GM18507 (cell line): ENCODE measurements at regions not wholly inside any gene's neighbourhood (a gene's known extent, or its start where the extent isn't known, plus 50 kb on each side); places are given as distances from the start of the nearest gene placed in this dataset.
"Not testable (repeated sequence)": the region's sequence is repeated elsewhere in the genome, so short reads cannot be mapped to it uniquely, and the experiment has no call there.

Experiments
- DNase-seq: peaks from one replicate; pipeline ENCODE4 v3.0.0; 2011; ENCODE audit warnings: low read depth; ENCODE audit not compliant: insufficient read length; ENCODE audit errors: extremely low spot score
- FAIRE-seq: peaks from 2 replicates; lab custom pipeline; 2011; peaks lifted over from hg19 to GRCh38; lab: Jason Lieb, UNC

DNA sequence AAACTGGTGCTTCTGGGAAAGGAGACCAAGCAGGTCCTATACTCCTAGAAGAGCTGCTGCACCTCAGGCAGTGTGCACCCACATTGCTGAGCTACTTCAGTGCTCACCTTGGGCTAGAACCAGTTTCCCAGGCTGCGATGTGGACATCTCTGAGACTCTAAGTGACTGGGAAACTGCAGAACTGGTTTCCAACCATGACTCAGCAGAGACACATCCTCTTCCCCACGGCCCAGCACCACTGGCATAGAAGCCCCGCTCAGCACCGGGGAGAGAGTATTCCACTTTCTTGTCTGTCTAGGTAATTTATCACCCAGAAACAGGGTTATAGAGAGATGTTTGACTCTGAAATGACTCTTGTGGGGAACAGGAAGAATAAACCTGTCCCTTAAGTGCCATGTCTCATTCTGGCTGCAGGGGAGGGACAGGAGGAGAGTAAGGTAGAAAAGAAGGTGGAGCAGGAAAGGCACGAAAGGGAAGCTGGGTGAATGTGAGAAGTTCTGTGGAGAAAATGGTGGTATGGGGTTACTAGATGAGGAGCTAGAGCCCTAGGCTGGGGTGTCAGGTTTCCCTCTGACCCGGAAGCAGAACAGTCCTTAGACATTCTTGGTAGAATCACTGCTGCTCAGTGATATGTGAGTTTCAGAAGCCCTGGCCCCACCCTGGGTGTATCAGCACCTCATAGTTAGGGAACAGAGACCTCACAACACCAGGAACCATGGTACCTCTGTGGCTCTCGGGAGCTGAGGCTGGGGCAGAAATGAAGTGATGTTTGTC is 340.4 kb upstream of the NCAM1 start:
- FAIRE-seq (no peak), DNase-seq (no peak)

DNA sequence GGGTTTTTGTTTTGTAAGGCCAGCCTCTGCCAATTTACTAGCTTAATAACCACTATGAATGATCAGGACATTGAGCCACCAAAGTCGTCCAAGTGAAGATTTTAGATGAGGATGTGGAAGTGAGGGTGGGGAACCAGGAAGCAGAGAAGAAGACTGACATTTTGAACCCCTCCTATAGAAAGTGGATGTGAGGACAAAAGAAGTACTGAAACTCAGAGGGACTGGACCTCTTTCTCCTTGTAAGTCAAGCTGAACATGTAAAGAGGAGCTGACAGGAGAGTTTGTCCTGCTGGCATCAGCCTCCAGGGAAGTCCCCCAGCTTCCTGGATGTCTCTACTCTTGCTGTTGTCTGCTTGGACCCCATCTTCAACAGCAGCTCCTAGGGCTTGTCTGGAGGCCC is 338.2 kb upstream of the NCAM1 start:
- peak; percentile 9 for FAIRE-seq
- no peak for DNase-seq

DNA sequence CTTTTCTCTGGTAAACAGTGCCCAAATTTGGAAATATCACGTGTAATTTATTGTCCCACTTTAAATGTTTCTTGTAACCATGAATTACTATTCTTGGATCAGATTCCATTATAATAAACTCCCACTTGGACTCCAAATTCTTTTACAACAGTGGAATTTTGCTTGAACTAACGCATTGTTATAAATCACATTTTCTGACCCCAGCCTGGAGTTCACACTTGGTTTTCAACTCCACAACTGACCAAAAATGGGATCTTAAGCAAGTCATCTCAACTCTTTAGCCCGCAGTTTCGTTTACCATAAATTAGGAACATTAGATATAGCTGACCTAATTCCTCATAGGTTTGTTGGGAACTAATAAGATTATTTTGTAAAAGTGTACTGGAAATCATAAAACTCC is 336.8 kb upstream of the NCAM1 start:
- no peak for FAIRE-seq
- no peak for DNase-seq

DNA sequence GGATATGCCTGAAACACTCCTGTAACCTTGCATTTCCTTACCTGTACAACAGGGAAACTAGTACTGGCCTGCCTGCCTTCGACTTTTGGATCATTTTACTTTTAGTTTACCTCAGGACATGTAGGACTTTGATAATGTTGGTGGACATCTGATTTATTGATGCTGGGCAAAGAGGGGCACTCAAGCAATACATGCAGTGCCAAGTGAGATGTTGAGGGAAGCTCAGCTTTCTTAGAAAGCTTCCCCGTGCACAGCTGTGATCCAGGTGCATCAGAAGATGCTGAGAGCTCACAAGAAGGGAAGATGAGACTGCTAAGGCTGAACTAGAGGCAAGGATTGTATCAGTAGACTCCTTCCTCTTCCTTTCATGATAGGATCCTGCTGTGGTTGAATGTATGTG is 336.2 kb upstream of the NCAM1 start:
- not testable (repeated sequence) for DNase-seq, FAIRE-seq

DNA sequence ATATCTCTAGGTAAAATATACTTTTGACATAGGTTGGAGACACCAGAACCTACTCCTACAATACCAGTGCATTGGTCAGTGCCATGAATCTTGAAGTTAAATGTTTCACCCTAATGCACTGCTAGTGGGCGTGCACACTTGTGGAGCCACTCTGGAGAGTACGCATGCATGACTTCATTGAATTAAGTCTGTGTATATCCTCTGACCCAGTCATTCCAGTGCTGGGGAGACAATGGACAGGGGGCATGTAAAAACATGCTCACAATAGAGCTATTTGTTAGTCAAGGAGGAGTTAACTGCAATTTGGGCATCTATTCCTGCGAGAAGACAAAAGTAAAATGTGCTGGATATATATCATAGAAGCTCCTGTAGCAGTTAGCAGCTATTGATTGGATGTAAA is 335.4 kb upstream of the NCAM1 start:
- DNase-seq (no peak), FAIRE-seq (no peak)

DNA sequence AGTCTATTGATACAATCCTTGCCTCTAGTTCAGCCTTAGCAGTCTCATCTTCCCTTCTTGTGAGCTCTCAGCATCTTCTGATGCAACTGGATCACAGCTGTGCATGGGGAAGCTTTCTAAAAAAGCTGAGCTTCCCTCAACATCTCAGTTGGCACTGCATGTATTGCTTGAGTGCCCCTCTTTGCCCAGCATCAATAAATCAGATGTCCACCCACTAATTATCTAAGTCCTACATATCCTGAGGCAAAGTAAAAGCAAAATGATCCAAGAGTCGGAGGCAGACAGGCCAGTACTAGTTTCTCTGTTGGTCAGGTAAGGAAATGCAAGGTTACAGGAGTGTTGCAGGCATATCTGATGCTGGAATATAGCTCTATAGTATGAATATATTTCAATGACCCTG is 334.5 kb upstream of the NCAM1 start:
- FAIRE-seq = no peak

DNA sequence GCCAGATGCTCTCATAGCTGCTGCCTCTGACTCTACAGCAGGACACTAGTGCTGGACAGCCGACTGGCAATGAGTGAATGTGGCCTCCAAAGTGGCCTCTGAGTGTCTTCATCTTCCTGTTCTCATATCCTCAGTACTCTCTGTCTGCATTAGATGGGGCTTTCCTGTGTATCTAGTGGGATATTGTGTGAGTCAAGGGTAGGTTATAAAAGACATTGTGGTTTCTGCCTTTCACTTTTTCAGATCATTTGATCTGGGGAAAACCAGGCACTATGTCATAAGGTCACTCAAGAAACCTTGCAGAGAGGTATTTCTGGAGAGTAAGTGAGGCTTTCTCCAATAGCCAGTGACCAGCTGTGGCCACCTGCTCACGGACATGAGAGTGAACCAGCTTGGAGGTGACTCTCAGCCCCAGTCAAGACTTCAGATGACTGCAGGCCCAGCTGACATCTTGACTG is 333.6 kb upstream of the NCAM1 start:
- peak; percentile 12 for DNase-seq
- peak; percentile 93 for FAIRE-seq

More for the DNA sequence above, 334.5 kb upstream of the NCAM1 start:
- no peak for DNase-seq

DNA sequence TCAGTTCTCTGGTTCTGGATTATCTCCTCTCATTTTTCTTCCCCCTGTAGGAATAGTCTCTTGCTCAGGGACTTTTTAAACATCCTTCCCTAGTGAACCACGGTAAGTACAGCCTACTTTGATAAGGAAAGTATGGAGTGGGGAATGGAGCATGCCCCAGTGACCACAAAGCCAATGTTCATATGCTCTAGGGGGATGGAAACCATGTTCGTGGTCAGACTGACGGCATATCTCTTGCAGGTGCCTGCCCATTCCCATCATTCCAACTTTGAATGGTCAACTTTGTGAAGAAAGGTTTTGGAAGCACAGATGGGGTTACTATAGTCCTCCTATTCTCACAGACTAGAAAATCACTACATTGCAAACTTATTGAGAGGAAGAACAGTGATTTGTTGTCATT is 332.5 kb upstream of the NCAM1 start:
- DNase-seq (no peak), FAIRE-seq (no peak)

DNA sequence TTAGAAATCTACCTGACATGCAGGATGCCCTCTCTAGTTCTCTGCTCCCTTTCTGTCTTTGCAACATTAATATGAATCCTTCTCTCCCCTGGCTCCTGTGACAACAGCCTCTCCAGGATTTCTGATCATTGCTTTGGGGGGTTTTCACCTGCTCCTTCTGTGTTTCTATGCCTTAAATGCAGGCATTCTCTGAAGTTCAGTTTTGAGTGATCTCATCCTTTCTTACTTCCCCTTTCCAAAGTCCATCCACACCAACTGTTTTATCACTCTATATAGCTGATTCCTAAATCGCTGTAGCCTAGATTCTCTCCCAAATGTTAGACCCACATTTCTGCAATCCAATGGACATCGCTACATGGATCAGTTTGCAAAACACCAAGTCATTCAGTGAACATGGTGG is 330.7 kb upstream of the NCAM1 start:
- FAIRE-seq (no peak), DNase-seq (no peak)

DNA sequence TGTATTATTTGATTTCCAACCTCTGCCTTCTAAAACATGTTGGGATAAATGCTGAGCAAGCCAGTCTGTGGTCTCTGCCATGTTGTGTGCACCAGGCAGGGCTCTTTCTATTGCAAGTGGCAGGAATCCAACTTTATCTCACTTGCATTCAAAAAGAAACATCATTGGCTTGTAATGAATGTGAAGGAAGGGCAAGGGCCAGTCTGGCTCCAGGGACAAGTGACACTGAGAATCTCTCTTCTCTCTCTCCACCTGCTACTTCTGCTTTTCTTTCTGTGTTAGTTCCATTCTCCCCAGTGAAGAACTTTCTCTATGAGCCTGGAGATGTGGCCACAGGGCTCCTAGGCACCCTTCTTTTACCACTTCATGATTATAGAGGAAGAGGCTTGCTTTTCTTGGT is 329.9 kb upstream of the NCAM1 start:
- DNase-seq (no peak), FAIRE-seq (peak; percentile 44)

DNA sequence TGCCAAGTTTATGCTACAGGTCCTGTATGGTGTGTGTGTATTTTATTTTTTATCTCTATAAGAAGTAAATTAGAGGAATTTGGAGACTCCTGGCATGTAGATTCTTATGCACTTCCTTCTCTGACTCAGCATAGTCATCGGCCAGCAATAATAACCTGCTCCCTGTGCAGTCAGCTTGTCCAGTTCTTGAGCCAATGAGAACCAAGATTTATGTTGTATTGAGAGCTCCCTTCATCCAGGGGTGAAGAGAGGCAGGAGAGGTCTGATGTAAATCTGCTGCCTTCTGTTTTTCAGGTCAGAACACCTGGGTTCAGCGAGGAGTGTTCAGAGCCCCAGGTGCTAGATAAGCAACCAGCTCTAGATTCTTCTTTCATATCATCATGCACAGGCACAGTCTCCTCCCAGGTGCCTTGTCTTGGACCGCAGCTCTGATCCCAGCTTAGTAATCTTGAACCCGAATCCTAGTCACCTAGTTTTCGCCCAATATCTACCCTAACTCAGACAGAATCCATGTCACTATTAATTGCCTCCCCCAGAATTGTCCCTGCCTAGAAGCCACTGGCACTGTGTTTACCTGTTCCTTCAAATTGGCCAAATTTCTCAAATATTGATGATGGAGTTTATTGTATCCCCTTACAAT is 328.2 kb upstream of the NCAM1 start:
- DNase-seq (no peak), FAIRE-seq (no peak)

DNA sequence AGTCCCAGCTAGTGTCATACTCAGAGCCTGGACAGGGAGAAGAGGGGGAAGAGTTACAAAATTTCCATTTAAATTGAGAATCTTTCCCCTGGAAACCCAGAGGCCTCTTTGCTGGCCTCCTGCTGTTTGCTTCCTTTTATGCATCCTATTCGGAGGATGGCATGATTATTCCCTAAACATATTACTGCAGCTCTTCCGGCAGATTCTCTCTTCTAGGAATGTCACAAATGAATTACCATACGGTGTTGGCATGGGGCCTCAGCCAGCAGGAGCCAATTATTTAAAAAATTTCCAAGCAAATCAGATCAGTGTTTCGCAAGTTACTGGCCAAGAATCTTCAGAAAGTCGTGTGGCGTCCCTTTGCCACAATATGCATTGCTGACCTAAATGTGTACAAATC is 326.7 kb upstream of the NCAM1 start:
- DNase-seq = no peak
- FAIRE-seq = no peak

DNA sequence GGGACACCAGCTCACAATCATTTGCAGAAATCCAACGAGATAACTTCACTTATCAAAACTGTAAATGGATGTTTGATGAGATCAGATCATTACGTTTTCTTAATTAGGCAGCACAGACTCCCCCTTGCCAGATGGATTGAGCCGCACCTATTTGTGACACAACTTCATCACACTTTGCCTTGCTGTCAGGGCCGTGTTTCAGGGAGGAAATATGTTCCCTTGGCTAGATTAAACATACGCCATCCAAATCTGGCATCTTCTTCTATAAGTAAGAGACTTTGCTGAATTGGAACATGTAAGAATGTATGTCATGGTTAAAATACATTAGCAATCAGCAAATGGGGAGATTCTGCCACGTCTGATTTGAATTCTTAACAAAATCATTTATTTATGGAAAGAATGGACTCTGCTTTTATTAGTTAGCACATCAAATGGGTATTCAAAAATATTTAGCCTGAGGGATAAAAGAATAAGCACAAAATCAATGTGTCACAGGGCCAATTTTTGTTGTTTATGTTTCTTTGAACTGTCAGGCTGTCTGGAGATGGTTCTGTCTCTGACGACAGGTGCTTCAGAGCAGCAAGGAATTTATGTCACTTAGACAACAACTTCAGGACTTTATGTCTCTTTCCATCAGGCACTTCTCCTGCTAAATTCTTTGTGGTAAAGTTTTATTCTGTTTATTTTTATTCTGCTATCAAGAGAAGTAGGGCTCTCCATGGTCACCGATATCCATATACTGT is 326.1 kb upstream of the NCAM1 start:
- no peak for DNase-seq
- FAIRE-seq = no peak

DNA sequence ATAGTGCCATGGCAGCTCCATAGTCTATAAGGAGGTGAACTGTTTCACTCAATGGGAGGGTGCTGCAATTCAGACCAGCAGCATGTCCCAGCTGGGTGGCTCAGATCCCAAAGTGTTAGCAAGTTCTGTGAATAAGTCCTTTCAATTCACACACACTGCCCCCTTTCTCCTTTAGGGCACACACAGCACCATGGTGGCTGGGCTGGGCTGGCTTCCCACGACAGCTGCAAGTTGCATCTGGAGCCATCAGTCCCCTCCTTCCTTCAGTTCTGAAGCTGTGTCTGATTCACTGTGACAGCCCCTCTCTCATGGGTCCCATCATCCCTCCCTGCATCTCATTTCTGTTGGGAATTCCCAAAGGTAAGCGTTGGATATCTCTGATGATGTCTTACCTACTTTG is 324.1 kb upstream of the NCAM1 start:
- FAIRE-seq = no peak
- DNase-seq = no peak

DNA sequence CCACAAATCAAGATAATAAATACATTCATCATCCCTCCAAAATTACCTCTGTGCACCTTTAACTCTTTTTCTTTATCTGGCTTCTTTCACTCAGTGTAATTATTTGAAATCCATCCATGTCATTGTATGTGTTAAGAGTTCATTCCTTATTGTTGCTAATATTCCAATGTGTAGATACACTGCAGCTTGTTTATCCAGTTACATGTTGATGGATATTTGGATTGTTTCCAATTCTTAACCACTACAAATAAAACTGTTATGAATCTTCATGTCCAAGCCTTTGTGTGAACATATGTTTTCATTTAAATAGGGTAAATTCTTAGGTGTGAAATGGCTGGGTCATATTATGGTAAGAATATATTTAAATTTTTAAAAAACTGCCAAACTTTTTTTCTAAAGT is 323.3 kb upstream of the NCAM1 start:
- DNase-seq = no peak
- FAIRE-seq = no peak

DNA sequence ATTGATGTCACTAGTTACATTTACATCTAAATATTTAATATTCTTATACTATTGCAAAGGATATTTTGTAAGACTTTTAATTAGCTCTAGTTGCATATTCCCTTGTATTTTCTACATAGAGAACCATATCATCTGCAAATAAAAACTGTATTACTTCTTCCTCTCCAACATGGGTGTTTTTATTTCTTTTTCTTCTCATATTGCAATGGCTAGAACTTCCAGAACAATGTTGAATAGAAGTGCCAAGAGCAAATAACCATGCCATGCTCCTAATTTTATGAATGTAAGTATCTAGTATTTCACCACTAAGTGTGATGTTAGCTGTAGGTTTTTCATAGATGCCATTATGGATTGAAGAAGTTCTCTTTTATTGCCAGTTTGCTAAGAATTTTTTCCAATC is 321.8 kb upstream of the NCAM1 start:
- FAIRE-seq = no peak
- no peak for DNase-seq

DNA sequence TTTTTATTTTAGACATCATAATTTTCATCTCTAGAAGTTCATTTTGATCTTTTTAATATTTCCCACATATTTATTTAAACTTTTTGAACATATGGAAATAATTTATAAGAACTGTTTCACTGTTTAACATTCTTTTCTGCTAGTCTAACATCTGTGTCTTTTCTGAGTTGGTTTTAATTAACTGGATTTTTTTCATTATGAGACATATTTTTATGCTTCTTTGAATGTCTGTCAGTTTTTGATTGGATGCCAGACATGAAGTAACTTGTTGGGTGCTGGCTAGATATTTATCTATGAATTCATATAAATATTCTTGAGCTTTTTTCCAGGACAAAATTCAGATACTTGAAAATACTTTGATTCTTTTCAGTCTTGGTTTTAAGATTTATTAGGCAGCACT is 317.8 kb upstream of the NCAM1 start:
- FAIRE-seq = no peak
- no peak for DNase-seq

DNA sequence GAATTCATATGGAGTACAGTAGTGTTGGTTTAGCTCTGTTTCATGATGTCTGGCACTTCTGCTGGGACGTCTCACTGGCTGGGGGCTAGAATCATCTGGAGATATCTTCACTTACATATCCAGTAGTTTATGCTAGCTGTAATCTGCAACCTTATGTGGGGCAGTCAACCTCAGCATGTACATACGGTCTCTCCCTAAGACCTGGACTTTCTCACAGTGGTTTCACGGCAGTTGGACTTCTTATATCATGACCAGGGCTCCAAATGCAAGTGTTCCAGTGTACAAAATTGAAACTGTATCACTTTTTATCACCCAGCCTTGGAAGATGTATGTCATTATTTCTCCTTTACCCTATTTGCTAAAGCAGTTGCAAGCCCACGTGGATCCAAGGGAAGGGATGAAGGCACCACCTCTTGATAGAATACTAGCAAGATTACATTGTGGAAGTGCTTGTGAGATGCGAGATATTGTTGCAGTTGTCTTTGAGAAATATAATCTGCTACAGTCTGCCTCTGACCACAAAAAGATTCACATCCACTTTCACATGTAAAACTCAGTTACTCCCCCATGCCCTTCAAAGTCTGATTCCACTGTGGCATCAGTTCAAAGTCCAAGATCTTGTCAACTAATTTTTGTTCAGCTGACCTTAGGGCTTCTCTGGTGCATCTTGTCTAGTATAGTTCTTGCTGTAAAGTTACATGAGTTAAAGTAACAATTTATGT is 316.6 kb upstream of the NCAM1 start:
- FAIRE-seq (peak; percentile 91), DNase-seq (peak; percentile 12)

DNA sequence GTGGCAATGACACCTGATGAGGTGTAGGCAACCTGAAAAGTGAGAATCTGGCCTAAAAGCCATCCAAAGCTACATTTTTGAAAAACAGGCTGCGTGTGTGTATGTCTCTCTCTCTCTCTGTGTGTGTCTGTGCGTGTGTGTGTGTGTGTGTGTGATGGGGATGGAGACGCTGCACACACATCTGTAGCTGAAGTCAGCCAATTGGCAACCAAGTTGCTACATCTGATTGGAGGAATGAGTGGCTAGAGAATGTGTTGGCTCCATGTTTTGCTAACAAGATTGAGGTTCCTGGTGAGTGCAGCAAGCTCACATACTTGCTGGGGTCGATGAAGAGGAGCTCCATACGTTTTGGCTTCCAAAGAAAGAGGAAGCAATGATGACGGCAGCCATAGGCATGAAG is 311.4 kb upstream of the NCAM1 start:
- FAIRE-seq (peak; percentile 21), DNase-seq (no peak)

DNA sequence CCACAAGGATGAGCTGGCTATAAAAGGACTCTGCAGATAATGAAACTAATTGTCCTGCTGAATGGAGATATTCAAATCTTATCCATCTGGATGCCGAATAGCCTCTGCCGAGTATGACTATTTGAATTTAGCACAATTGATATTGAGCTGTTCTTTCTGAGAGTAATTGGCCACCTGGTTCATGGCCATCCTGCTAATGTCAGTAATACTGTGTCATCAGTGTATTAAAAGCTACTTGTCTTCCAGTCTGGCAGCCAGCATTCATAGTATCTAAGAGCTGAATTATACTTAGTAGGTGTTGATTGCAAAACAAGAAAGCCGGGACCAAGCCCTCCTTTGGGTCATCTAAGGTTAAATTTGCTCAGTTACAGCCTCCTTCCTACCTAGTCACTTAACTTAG is 310.7 kb upstream of the NCAM1 start:
- FAIRE-seq = no peak

More for the DNA sequence above, 310.7 kb upstream of the NCAM1 start:
- no peak for DNase-seq
